ENCODE measurements at regions not wholly inside any gene's neighbourhood (a gene's known extent, or its start where the extent isn't known, plus 50 kb on each side); places are given as distances from the start of the nearest gene placed in this dataset.

DNA sequence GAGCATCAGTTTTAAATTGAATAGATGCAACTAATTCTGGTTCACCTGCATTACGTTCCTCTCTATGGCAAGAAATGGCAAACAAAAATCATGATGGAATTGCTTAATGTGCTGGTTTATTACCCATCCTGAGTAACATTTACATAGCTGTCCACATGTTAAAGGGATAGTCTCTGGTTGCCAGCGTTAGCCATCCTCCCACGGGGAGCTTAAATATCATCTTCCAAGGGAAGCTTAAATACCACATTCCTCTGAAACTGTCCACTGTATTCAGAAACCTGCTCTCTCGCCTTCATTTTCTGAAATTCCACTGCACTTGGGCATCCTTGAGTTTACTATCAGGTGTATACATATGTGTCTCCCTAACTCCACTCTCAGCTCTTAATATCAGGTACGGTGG is 586.6 kb downstream of the TLL1 start:
- H3K4me3 ChIP-seq (ENCODE audit: low read depth, low read length): no peak overlapping the region
- H3K4me1 Mint-ChIP-seq (ENCODE audit: low read depth, unreplicated experiment): no peaks in the 10 kb centered on the region
- TF ChIP-seq, protein P1, sequence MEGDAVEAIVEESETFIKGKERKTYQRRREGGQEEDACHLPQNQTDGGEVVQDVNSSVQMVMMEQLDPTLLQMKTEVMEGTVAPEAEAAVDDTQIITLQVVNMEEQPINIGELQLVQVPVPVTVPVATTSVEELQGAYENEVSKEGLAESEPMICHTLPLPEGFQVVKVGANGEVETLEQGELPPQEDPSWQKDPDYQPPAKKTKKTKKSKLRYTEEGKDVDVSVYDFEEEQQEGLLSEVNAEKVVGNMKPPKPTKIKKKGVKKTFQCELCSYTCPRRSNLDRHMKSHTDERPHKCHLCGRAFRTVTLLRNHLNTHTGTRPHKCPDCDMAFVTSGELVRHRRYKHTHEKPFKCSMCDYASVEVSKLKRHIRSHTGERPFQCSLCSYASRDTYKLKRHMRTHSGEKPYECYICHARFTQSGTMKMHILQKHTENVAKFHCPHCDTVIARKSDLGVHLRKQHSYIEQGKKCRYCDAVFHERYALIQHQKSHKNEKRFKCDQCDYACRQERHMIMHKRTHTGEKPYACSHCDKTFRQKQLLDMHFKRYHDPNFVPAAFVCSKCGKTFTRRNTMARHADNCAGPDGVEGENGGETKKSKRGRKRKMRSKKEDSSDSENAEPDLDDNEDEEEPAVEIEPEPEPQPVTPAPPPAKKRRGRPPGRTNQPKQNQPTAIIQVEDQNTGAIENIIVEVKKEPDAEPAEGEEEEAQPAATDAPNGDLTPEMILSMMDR (IDR thresholded peaks at IDR 0.05; ENCODE audit: insufficient read depth in 1 of 2, low read depth in 1 of 2, low read length in 1 of 2, severe bottlenecking in 1 of 2, unreplicated experiment in 1 of 2): no peak
- no peak overlapping the region for H3K4me3 Mint-ChIP-seq (ENCODE audit: unreplicated experiment)
- H3K4me1 ChIP-seq: no peaks in the 10 kb centered on the region
- POLR2A ChIA-PET: no interaction called here
- no peak for DNase-seq
- CTCF ChIA-PET: no interaction called here
- no peaks in the 10 kb centered on the region for H3K9me3 Mint-ChIP-seq (ENCODE audit: unreplicated experiment)
- no peaks in the 10 kb centered on the region for H3K27me3 Mint-ChIP-seq (ENCODE audit: insufficient read depth, unreplicated experiment)
- BruUV-seq (replicated peaks): no TSS peak
- H3K27ac Mint-ChIP-seq (ENCODE audit: unreplicated experiment): no peak overlapping the region
- intact Hi-C loops (cut with micrococcal nuclease; ENCODE audit: unreplicated experiment): no loop called here
- H3K36me3 ChIP-seq (ENCODE audit: control insufficient read depth, insufficient read depth, low read length): no peaks in the 10 kb centered on the region
- H3K36me3 Mint-ChIP-seq (ENCODE audit: insufficient read depth, unreplicated experiment): no peaks in the 10 kb centered on the region
- H3K9me3 ChIP-seq: no peaks in the 10 kb centered on the region; the same call in 1 of the 2 replicates
- H3K27me3 ChIP-seq (replicated peaks; ENCODE audit: control insufficient read depth, insufficient read depth, low read length): no peaks in the 10 kb centered on the region

DNA sequence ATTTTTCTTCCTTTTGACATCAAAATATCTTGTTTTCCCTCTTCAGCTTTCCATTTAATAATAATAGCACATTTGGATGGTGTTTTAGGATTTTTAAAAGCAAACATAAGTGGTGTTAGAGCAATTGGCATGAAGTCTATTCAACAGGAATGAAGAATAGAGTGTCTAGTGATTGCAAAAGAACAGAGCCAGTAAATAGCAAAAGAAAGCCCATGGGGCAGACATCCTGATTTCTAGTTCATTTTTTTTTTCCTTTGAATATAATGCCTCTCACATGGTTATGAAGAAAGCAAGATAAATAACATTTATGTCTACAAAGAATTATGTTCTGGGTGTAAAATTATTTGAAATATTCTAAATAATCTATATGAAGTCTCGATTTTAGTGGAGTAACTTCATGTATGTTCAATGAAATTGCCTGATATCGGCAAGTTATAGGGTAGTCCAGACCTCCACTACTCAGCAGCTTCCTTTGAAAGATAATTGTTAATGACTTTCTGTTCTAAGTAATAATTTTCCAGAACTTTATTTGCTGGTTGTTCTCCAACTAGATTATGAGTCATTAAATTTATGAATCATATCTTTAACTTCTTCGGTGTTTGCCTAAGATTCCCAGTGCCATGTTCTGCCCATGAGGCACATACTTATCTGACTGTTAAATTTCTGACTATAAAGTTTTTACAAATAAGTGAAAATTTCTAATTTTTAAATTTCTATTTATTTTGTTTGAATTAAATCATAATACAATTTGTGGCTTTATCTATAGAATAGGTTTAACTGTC is 587.9 kb downstream of the TLL1 start:
- ChIA-PET CTCF (no interaction called here), POLR2A (no interaction called here)
- intact Hi-C loops (cut with micrococcal nuclease; ENCODE audit: unreplicated experiment): no loop called here
- BruUV-seq (replicated peaks): no TSS peak
- Mint-ChIP-seq H3K36me3 (ENCODE audit: insufficient read depth, unreplicated experiment) (no peaks in the 10 kb centered on the region), H3K4me3 (ENCODE audit: unreplicated experiment) (no peak overlapping the region), H3K9me3 (ENCODE audit: unreplicated experiment) (no peaks in the 10 kb centered on the region), H3K27ac (ENCODE audit: unreplicated experiment) (no peak overlapping the region), H3K4me1 (ENCODE audit: low read depth, unreplicated experiment) (no peaks in the 10 kb centered on the region), H3K27me3 (ENCODE audit: insufficient read depth, unreplicated experiment) (no peaks in the 10 kb centered on the region)
- Histone ChIP-seq H3K4me3 (ENCODE audit: low read depth, low read length) (no peak overlapping the region), H3K9me3 (no peaks in the 10 kb centered on the region; the same call in 1 of the 2 replicates), H3K36me3 (ENCODE audit: control insufficient read depth, insufficient read depth, low read length) (no peaks in the 10 kb centered on the region), H3K27me3 (replicated peaks; ENCODE audit: control insufficient read depth, insufficient read depth, low read length) (no peaks in the 10 kb centered on the region), H3K4me1 (no peaks in the 10 kb centered on the region)
- no peak for DNase-seq
- TF ChIP-seq, protein P1 (IDR thresholded peaks at IDR 0.05; ENCODE audit: insufficient read depth in 1 of 2, low read depth in 1 of 2, low read length in 1 of 2, severe bottlenecking in 1 of 2, unreplicated experiment in 1 of 2): no peak

DNA sequence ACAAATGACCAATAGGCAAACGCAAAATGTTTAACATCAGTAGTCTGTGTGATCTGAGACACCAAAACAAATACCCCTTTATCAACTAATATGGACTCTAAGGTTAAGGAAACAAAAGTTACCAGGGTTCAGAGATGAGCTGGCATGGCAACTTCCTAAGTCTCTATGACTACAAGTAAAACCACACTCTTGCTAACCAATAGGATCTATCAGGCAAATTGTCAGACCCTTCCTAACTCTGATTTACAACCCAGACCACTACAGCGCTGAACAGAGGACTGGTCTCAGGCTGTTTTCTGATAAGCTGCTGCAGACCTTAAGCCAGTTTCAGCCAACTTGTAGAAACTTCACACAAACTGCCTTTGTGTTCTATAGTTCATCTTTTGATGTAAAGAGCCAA is 608.0 kb downstream of the TLL1 start:
- ChIA-PET CTCF (no interaction called here), POLR2A (no interaction called here)
- Mint-ChIP-seq H3K9me3 (ENCODE audit: unreplicated experiment) (peaks cover 9% of the 10 kb centered on the region), H3K4me3 (ENCODE audit: unreplicated experiment) (no peak overlapping the region), H3K27ac (ENCODE audit: unreplicated experiment) (no peak overlapping the region), H3K4me1 (ENCODE audit: low read depth, unreplicated experiment) (peaks cover 28% of the 10 kb centered on the region), H3K36me3 (ENCODE audit: insufficient read depth, unreplicated experiment) (no peaks in the 10 kb centered on the region), H3K27me3 (ENCODE audit: insufficient read depth, unreplicated experiment) (no peaks in the 10 kb centered on the region)
- BruUV-seq (replicated peaks): no TSS peak
- Histone ChIP-seq H3K4me3 (ENCODE audit: low read depth, low read length) (no peak overlapping the region), H3K27me3 (replicated peaks; ENCODE audit: control insufficient read depth, insufficient read depth, low read length) (no peaks in the 10 kb centered on the region), H3K36me3 (ENCODE audit: control insufficient read depth, insufficient read depth, low read length) (no peaks in the 10 kb centered on the region), H3K4me1 (peaks cover 17% of the 10 kb centered on the region), H3K9me3 (no peaks in the 10 kb centered on the region)
- TF ChIP-seq, protein P1 (IDR thresholded peaks at IDR 0.05; ENCODE audit: insufficient read depth in 1 of 2, low read depth in 1 of 2, low read length in 1 of 2, severe bottlenecking in 1 of 2, unreplicated experiment in 1 of 2): no peak
- peak in 1 of 2 experiments; percentile 3 for DNase-seq
- intact Hi-C loops (cut with micrococcal nuclease; ENCODE audit: unreplicated experiment): no loop called here
